ENCODE measurements at regions not wholly inside any gene's neighbourhood (a gene's known extent, or its start where the extent isn't known, plus 50 kb on each side); places are given as distances from the start of the nearest gene placed in this dataset.

- no peak for TF ChIP-seq CTCF (IDR thresholded peaks at IDR 0.05 in 4 of 5, conservative IDR thresholded peaks at IDR 0.05 in 1 of 5)
- no peak for TF ChIP-seq POLR2A (IDR thresholded peaks at IDR 0.05)
Observed at GRCh38 chr9:25571491-25571890, 106.8 kb downstream of the TUSC1 start.

All from gastrocnemius medialis (tissue), 4 donors.